GM13976 (cell line): ENCODE measurements at regions not wholly inside any gene's neighbourhood (a gene's known extent, or its start where the extent isn't known, plus 50 kb on each side); places are given as distances from the start of the nearest gene placed in this dataset.

Experiments
- DNase-seq: peaks from one replicate; pipeline ENCODE4 v3.0.0; 2012; ENCODE audit warnings: low spot score
- CTCF ChIP-seq: IDR thresholded peaks from 2 replicates; pipeline ENCODE4 v1.5.1; 2012; ENCODE audit warnings: borderline replicate concordance, mild to moderate bottlenecking; ENCODE audit not compliant: insufficient read depth; ENCODE audit errors: extremely low read depth, missing control alignments, control extremely low read depth
- in situ Hi-C: fragments of 300-500 bp; cut with MboI; formaldehyde crosslinking; loops from one replicate; pipeline ENCODE4 v1.12.0; 2022; ENCODE audit warnings: low sequenced_read_pairs, mixed read lengths, inconsistent platforms; ENCODE audit not compliant: unreplicated experiment

GRCh38 chr6:22001396-22002027, 295.3 kb downstream of the PRL start:
- no peak for DNase-seq
- TF ChIP-seq CTCF, result no peak
- in situ Hi-C loops, result no loop called here

GRCh38 chr6:22003287-22003686, 293.5 kb downstream of the PRL start:
- TF ChIP-seq CTCF, result no peak

GRCh38 chr6:22006795-22007194, 290.0 kb downstream of the PRL start:
- no peak for TF ChIP-seq CTCF
- in situ Hi-C loops, result no loop called here
- no peak for DNase-seq

More at GRCh38 chr6:22003287-22003686, 293.5 kb downstream of the PRL start:
- DNase-seq, result no peak
- in situ Hi-C loops, result no loop called here

GRCh38 chr6:22007469-22007868, 289.4 kb downstream of the PRL start:
- in situ Hi-C loops, result no loop called here
- no peak for TF ChIP-seq CTCF
- DNase-seq, result no peak

- no peak for TF ChIP-seq CTCF
- in situ Hi-C loops, result no loop called here
Observed at GRCh38 chr6:22008248-22008836, 288.5 kb downstream of the PRL start.

GRCh38 chr6:22010102-22010501, 286.7 kb downstream of the PRL start:
- no peak for TF ChIP-seq CTCF
- DNase-seq, result no peak
- in situ Hi-C loops, result no loop called here

More at GRCh38 chr6:22008248-22008836, 288.5 kb downstream of the PRL start:
- no peak for DNase-seq
